ENCODE measurements at regions not wholly inside any gene's neighbourhood (a gene's known extent, or its start where the extent isn't known, plus 50 kb on each side); places are given as distances from the start of the nearest gene placed in this dataset.

GRCh38 chr4:141543176-141543575 is 93.2 kb upstream of the IL15 start:
- Histone ChIP-seq H3K9me3 (peaks cover 0 to under 1% (median 0%) of the 10 kb centered on the region in 3 donors), H3K27ac (no peak overlapping the region), H3K36me3 (no peaks in the 10 kb centered on the region), H3K4me3 (no peak overlapping the region), H3K27me3 (no peaks in the 10 kb centered on the region), H3K4me1 (peaks cover 0 to 23% (median 10%) of the 10 kb centered on the region in 4 donors)
- intact Hi-C loops (cut with DNase I; ENCODE audit: low total_unique reads), result no loop called here
- no peak for TF ChIP-seq CTCF (IDR thresholded peaks at IDR 0.05)
- no peak for DNase-seq

- no peak for DNase-seq
- Histone ChIP-seq H3K36me3 (no peaks in the 10 kb centered on the region), H3K4me1 (peaks cover 0 to 23% (median 10%) of the 10 kb centered on the region in 4 donors), H3K4me3 (no peak overlapping the region), H3K27ac (no peak overlapping the region), H3K9me3 (no peaks in the 10 kb centered on the region), H3K27me3 (no peaks in the 10 kb centered on the region)
- intact Hi-C loops (cut with DNase I; ENCODE audit: low total_unique reads), result no loop called here
- no peak for TF ChIP-seq CTCF (IDR thresholded peaks at IDR 0.05)
Measured at GRCh38 chr4:141543706-141544105, 92.7 kb upstream of the IL15 start.

- H3K4me1 ChIP-seq, result no peaks in the 10 kb centered on the region
- no peaks in the 10 kb centered on the region for H3K36me3 ChIP-seq
- DNase-seq, result no peak
- no peak for TF ChIP-seq CTCF (IDR thresholded peaks at IDR 0.05)
- intact Hi-C loops (cut with DNase I; ENCODE audit: low total_unique reads), result no loop called here
- no peak overlapping the region for H3K4me3 ChIP-seq
- H3K27me3 ChIP-seq, result no peaks in the 10 kb centered on the region
- no peak overlapping the region for H3K27ac ChIP-seq
- H3K9me3 ChIP-seq, result no peaks in the 10 kb centered on the region
Measured at GRCh38 chr4:141548791-141549190, 87.6 kb upstream of the IL15 start.

DNA sequence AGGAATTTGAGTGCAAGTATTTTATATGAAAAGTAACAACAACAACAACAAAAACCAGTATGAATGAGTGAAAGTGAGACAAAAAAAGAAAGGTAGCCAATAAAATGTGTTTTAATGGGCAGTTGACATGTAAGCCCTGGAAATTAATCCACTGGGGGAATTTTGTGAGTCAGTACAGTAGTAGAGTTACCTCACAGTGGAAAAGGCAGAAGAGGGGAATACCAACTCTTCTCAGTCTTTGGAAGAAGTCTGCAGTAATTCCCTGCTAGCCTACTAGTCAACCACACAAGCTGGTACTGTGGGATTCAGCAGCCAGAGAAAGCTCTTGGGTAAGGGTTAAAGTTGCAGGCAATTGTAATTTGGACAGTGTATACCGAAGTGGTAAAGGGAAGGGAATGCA is 76.3 kb upstream of the IL15 start:
- Histone ChIP-seq H3K9me3 (no peaks in the 10 kb centered on the region), H3K4me1 (no peaks in the 10 kb centered on the region), H3K36me3 (no peaks in the 10 kb centered on the region), H3K27me3 (no peaks in the 10 kb centered on the region), H3K4me3 (no peak overlapping the region), H3K27ac (no peak overlapping the region)
- intact Hi-C loops (cut with DNase I; ENCODE audit: low total_unique reads), result no loop called here
- TF ChIP-seq CTCF (IDR thresholded peaks at IDR 0.05), result no peak
- DNase-seq, result no peak

DNA sequence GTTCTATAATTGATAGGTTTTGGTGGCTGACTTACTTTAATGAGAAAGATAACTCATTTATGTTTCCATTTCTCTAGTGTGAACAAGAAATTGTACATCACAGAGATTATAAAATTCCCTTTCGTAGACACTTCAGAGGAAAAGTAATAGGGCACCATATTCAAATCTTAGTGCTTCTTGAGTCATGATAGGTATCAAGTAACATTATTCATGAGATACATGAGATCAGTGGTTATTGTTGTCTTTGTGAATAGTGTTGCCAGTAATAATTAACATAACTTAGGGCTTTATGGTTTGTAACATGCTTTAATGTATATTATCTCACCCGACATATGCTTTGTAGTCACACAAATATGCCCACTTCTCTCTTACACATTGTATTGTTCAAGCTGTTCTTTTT is 73.7 kb upstream of the IL15 start:
- no peaks in the 10 kb centered on the region for H3K4me1 ChIP-seq

More for the DNA sequence above, 73.7 kb upstream of the IL15 start:
- H3K4me3 ChIP-seq, result no peak overlapping the region
- H3K27me3 ChIP-seq, result no peaks in the 10 kb centered on the region
- no peak overlapping the region for H3K27ac ChIP-seq
- H3K36me3 ChIP-seq, result no peaks in the 10 kb centered on the region
- no peaks in the 10 kb centered on the region for H3K9me3 ChIP-seq
- intact Hi-C loops (cut with DNase I; ENCODE audit: low total_unique reads), result no loop called here
- DNase-seq, result no peak
- no peak for TF ChIP-seq CTCF (IDR thresholded peaks at IDR 0.05)
